ENCODE measurements at regions not wholly inside any gene's neighbourhood (a gene's known extent, or its start where the extent isn't known, plus 50 kb on each side); places are given as distances from the start of the nearest gene placed in this dataset.

DNA sequence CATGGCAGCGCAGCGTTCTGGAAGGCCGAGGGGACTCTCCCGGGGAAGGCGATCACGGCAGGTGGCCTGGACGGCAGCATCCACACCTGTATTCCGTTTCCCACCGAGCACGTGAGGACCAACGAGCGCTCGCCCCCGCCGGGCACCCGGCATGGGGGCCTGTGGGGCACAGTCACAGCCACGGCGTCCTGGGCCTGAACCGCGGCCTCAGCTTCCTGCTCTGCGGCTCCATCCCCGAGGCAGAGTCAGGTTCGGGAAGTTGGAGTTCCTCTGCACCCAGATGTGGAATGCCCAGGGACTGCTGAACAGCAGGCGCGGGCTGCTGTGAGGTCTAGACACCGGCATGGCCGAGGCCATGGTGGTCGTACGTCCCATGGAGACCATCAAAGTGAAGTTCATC, 1713.9 kb downstream of the TP53TG3F start:
- TF ChIP-seq ZFX (IDR thresholded peaks at IDR 0.05; ENCODE audit: borderline replicate concordance), result no peak
- TF ChIP-seq, protein P1, sequence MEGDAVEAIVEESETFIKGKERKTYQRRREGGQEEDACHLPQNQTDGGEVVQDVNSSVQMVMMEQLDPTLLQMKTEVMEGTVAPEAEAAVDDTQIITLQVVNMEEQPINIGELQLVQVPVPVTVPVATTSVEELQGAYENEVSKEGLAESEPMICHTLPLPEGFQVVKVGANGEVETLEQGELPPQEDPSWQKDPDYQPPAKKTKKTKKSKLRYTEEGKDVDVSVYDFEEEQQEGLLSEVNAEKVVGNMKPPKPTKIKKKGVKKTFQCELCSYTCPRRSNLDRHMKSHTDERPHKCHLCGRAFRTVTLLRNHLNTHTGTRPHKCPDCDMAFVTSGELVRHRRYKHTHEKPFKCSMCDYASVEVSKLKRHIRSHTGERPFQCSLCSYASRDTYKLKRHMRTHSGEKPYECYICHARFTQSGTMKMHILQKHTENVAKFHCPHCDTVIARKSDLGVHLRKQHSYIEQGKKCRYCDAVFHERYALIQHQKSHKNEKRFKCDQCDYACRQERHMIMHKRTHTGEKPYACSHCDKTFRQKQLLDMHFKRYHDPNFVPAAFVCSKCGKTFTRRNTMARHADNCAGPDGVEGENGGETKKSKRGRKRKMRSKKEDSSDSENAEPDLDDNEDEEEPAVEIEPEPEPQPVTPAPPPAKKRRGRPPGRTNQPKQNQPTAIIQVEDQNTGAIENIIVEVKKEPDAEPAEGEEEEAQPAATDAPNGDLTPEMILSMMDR (IDR thresholded peaks at IDR 0.05), result no peak
- no peak overlapping the region for H3K27ac ChIP-seq

DNA sequence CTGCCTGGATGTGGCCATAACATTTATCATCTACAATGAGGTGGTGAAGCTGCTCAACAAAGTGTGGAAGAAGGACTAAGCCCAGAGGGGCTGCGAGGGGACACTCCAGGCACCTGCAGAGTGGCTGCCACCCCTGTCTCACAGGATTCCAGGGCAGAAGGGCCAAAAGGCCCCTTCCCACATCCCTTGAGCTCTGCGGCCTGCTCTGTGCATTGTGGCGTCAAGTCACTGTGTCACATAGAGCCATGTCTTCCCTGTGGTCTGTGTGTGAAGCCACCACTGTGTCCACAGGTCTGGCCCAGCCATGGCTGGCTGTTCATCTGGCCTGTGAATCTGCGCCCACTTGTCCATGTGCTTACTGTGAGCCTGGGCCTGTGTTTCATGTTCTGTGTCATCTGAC, 1714.6 kb downstream of the TP53TG3F start:
- no peak for TF ChIP-seq ZFX (IDR thresholded peaks at IDR 0.05; ENCODE audit: borderline replicate concordance)
- TF ChIP-seq, protein P1 (IDR thresholded peaks at IDR 0.05), result no peak
- no peak overlapping the region for H3K27ac ChIP-seq

DNA sequence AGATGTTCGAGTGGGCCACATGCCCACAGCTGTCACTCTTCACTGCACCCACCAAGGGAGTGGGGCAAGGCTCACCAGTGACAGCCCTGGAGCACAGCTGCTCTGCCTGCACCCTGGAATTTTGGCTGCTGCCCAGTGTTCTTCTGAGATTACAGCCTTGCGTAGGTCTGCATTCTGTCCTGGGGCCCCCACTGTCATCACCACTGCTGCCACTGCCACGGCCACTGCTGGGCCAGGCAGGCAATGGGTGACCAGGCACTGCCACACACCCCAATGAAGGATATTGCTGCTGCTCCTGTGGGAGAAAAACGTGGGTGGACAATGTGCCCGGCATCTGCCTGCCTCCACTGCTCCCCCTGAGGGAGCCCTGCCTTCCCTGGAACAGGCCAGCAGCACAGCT, 1717.0 kb downstream of the TP53TG3F start:
- TF ChIP-seq, protein P1 (IDR thresholded peaks at IDR 0.05), result no peak
- no peak for TF ChIP-seq ZFX (IDR thresholded peaks at IDR 0.05; ENCODE audit: borderline replicate concordance)
- H3K27ac ChIP-seq, result no peak overlapping the region

DNA sequence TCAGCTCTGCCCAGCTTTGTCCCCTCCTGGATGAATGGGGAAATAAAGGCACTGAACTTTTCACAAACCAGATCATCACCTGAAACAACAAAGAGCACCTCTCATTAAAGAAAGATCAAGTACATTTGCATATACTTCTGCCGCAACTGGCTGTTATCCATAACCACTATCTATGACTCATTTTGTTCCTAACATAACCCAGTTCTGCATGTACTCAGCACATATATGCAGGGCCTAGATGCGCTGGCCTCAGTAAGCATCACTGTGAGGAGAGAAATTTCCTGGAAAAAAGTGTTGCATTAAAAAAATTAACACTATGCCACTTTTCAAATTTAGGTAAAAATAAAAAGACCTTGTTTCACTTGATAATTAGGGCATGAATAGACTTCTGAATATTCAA, 1718.4 kb downstream of the TP53TG3F start:
- TF ChIP-seq ZFX (IDR thresholded peaks at IDR 0.05; ENCODE audit: borderline replicate concordance), result no peak
- TF ChIP-seq, protein P1 (IDR thresholded peaks at IDR 0.05), result no peak
- no peak overlapping the region for H3K27ac ChIP-seq

DNA sequence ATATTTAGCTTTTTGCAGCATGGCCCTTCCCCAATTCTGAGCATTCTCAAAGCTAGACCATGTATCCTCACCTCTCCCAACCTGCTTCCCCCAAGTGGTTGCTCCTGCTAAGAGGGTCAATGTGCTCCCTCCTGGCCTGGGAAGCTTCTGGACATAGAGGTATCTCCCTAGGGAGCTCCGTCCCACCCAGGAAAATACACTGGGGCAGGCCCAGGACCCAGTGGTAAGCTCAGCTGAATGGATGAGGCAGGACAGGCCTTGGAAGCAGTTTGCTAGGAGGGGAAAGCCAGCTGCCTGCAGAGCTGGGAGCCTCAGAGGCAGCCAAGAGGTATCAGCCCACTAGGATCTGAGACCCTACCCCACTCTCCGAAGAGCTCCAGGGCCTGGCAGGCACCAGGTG, 1721.6 kb downstream of the TP53TG3F start:
- TF ChIP-seq, protein P1 (IDR thresholded peaks at IDR 0.05), result no peak
- TF ChIP-seq ZFX (IDR thresholded peaks at IDR 0.05; ENCODE audit: borderline replicate concordance), result no peak
- H3K27ac ChIP-seq, result no peak overlapping the region

DNA sequence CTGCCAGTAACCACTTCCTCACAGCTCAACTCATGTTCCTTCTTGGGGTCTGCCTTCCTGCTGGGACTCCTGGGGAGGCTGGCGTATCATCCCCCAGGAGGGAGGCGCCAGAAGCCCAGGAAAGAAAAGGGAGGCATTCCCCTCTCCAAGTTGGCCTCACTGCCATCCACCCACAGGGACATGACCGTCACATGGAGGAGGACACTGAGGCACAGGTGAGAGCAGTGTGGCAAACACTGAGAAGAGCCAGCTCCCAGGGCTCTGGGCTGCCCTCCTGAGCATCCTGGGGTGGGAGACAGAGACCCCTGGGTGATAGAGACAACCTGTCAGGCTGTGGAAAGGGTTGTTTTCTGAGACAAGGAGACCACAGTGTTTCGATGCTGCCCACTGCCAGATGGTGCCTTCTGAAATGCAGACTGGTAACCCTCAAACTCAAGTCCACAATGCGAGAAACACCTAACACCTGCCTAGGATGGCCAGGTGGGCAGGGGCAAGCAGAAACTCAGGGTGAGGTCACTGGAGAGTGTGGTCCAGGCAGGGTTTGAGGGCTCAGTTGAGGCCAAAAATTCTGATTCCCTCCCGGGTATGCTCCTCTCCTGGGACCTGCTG, 1722.1 kb downstream of the TP53TG3F start:
- no peak overlapping the region for H3K27ac ChIP-seq
- TF ChIP-seq, protein P1 (IDR thresholded peaks at IDR 0.05), result no peak
- no peak for TF ChIP-seq ZFX (IDR thresholded peaks at IDR 0.05; ENCODE audit: borderline replicate concordance)

DNA sequence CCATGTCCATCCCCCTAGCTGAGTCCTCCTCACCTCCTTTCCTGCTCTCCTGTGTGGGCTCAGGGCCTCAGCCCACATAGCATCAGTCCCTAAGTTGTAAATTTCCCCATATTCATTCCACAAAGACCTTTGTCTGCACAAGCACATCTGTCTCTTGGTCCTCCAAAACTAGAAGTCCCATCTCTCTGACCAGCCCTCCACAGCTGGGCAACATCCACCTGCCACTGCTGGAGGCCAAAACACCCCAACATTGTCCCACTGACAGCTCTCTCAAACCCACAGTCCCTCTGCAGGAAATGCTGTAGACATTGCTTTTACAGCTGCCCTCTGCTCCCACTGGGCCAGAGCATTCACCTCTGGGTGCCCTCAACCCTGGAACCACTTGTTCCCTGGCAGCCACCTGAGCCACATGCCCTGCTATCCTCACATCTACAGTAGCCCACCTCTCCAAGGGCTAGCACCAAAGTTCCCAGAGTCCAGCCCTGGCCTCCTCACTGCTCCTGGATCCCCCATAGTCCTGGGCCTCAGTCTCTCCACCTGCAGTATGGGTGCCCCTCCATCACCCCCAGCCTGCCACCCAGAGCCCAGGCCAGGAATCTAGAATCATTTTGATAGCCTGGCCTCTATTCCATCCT, 1722.7 kb downstream of the TP53TG3F start:
- H3K27ac ChIP-seq, result no peak overlapping the region
- TF ChIP-seq ZFX (IDR thresholded peaks at IDR 0.05; ENCODE audit: borderline replicate concordance), result no peak
- TF ChIP-seq, protein P1 (IDR thresholded peaks at IDR 0.05), result no peak
